ENCODE measurements at regions not wholly inside any gene's neighbourhood (a gene's known extent, or its start where the extent isn't known, plus 50 kb on each side); places are given as distances from the start of the nearest gene placed in this dataset.

GRCh38 chr6:169883316-169883715, 131.9 kb downstream of the ERMARD start:
- no peak overlapping the region for H3K27ac ChIP-seq
- H3K9me3 ChIP-seq = no peaks in the 10 kb centered on the region
- TF ChIP-seq, protein P1, sequence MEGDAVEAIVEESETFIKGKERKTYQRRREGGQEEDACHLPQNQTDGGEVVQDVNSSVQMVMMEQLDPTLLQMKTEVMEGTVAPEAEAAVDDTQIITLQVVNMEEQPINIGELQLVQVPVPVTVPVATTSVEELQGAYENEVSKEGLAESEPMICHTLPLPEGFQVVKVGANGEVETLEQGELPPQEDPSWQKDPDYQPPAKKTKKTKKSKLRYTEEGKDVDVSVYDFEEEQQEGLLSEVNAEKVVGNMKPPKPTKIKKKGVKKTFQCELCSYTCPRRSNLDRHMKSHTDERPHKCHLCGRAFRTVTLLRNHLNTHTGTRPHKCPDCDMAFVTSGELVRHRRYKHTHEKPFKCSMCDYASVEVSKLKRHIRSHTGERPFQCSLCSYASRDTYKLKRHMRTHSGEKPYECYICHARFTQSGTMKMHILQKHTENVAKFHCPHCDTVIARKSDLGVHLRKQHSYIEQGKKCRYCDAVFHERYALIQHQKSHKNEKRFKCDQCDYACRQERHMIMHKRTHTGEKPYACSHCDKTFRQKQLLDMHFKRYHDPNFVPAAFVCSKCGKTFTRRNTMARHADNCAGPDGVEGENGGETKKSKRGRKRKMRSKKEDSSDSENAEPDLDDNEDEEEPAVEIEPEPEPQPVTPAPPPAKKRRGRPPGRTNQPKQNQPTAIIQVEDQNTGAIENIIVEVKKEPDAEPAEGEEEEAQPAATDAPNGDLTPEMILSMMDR (IDR thresholded peaks at IDR 0.05) = no peak
- H3K4me1 ChIP-seq (ENCODE audit: control insufficient read depth in 1 of 2, insufficient read depth in 1 of 2, low read depth in 1 of 2, low read length in 1 of 2) = no peaks in the 10 kb centered on the region
- H3K4me3 ChIP-seq (ENCODE audit: low read depth in 1 of 2, low read length in 1 of 2) = no peak overlapping the region
- no peaks in the 10 kb centered on the region for H3K27me3 ChIP-seq
- no peaks in the 10 kb centered on the region for H3K36me3 ChIP-seq

DNA sequence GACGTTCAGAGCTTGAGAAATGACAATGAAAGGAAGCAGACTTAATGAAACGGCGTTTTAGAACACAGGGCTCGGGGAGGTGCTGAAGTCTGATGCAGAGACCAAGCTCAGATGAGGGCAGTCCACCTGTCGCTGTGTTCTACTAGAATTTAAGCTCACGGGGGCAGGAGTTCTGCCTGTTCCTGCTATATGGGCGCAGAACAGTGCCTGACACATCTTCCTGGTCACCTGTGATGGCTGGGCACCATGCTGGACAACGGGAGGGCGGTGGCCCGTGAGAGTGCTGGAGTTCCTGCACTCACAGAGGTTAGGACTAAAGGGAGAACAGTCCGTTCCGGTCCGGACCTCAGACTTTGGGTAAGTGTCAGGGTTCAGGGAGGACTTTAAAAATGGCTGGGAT, 130.6 kb downstream of the ERMARD start:
- Histone ChIP-seq H3K27ac (no peak overlapping the region), H3K9me3 (no peaks in the 10 kb centered on the region), H3K36me3 (no peaks in the 10 kb centered on the region), H3K27me3 (no peaks in the 10 kb centered on the region), H3K4me3 (ENCODE audit: low read depth in 1 of 2, low read length in 1 of 2) (no peak overlapping the region), H3K4me1 (ENCODE audit: control insufficient read depth in 1 of 2, insufficient read depth in 1 of 2, low read depth in 1 of 2, low read length in 1 of 2) (no peaks in the 10 kb centered on the region)
- TF ChIP-seq, protein P1 (IDR thresholded peaks at IDR 0.05) = no peak

DNA sequence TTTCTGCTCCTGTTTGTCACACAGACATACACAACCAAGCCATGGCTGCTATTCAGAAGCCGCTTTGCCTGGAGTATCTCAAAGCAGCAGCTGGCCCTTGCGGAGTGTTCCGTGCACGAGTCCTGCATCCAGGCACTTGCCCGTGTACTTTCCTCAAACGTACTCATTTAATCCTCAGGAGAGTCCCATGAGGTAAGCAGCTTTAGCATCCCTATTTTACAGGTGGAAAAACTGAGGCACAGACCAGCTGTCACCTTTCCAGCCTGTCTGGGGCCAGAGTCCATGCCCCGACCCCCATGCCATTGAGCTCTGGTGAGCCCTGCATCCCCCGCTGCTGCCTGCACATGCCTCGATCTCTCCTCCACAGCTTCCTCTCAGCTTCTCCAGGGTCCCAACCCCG, 130.0 kb downstream of the ERMARD start:
- Histone ChIP-seq H3K9me3 (no peaks in the 10 kb centered on the region), H3K36me3 (no peaks in the 10 kb centered on the region), H3K27ac (no peak overlapping the region), H3K4me3 (ENCODE audit: low read depth in 1 of 2, low read length in 1 of 2) (no peak overlapping the region), H3K4me1 (ENCODE audit: control insufficient read depth in 1 of 2, insufficient read depth in 1 of 2, low read depth in 1 of 2, low read length in 1 of 2) (no peaks in the 10 kb centered on the region), H3K27me3 (no peaks in the 10 kb centered on the region)
- TF ChIP-seq, protein P1 (IDR thresholded peaks at IDR 0.05) = no peak

DNA sequence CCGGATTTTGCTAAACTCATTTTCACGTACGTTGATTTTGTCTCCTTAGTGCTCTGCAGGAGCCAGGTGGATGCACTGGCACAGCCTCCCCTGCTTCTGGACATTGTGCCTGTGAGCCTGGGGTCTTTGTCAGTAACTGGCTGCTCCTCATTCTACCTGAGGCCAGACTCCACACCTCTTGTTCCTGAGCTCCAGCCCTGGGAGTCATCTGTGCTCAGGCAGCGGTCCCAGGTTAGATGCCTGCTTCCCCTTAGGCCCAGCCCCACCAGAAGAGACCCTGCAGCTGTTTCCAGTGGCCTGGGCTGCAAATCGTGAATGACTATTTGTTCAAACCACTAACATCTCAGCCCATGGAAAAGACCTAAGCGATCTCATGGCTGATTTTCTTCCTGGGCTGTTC, 129.1 kb downstream of the ERMARD start:
- Histone ChIP-seq H3K4me3 (ENCODE audit: low read depth in 1 of 2, low read length in 1 of 2) (no peak overlapping the region), H3K27me3 (no peaks in the 10 kb centered on the region), H3K36me3 (no peaks in the 10 kb centered on the region), H3K4me1 (ENCODE audit: control insufficient read depth in 1 of 2, insufficient read depth in 1 of 2, low read depth in 1 of 2, low read length in 1 of 2) (no peaks in the 10 kb centered on the region), H3K9me3 (no peaks in the 10 kb centered on the region), H3K27ac (no peak overlapping the region)
- TF ChIP-seq, protein P1 (IDR thresholded peaks at IDR 0.05) = no peak

DNA sequence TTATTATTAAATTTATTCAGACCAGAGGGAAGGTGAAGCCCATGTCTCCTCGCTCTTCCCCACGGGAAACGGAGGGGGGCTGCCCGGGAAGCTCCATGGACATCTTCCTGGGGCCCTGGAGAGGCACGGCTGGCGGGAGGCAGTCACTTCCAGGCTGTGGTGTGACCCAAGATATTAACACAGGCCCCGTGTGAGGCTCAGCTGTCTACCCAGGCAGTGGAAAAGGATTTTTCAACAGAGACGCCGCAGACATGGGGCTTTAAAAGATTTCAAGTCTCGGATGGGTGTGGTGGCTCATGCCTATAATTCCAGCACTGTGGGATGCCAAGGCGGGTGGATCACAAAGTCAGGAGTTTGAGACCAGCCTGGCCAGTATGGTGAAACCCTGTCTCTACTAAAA, 117.9 kb downstream of the ERMARD start:
- no peaks in the 10 kb centered on the region for H3K36me3 ChIP-seq
- TF ChIP-seq, protein P1 (IDR thresholded peaks at IDR 0.05) = no peak
- no peak overlapping the region for H3K4me3 ChIP-seq (ENCODE audit: low read depth in 1 of 2, low read length in 1 of 2)
- H3K4me1 ChIP-seq (ENCODE audit: control insufficient read depth in 1 of 2, insufficient read depth in 1 of 2, low read depth in 1 of 2, low read length in 1 of 2) = no peaks in the 10 kb centered on the region
- H3K27me3 ChIP-seq = no peaks in the 10 kb centered on the region
- H3K9me3 ChIP-seq = no peaks in the 10 kb centered on the region
- H3K27ac ChIP-seq = no peak overlapping the region

DNA sequence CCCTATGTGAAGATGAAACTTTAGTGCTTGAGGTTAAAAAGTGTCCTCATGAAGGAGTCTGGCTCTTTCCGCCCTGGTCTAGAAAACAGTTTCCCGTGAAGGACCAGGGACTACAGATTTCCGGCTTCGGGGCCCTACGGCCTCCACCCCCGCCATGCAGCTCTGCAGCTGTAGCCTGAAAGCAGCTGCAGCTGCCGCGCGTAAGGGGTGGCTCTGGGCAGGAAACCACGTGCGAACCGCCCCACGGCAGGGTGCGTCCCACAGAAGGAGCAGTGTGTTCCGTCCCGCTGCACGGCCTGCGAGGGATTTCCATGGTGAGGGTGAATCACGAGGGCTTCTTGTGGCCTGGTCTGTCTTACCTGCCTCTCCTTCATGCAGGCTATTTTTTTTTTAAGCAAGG, 117.0 kb downstream of the ERMARD start:
- Histone ChIP-seq H3K36me3 (no peaks in the 10 kb centered on the region), H3K4me3 (ENCODE audit: low read depth in 1 of 2, low read length in 1 of 2) (no peak overlapping the region), H3K9me3 (no peaks in the 10 kb centered on the region), H3K27me3 (no peaks in the 10 kb centered on the region), H3K27ac (no peak overlapping the region), H3K4me1 (ENCODE audit: control insufficient read depth in 1 of 2, insufficient read depth in 1 of 2, low read depth in 1 of 2, low read length in 1 of 2) (no peaks in the 10 kb centered on the region)
- TF ChIP-seq, protein P1 (IDR thresholded peaks at IDR 0.05) = no peak
